Stimulated activated CD8-positive, alpha-beta memory T cell treated with anti-CD3 and anti-CD28 coated beads, Interleukin-4, amount 100 ng/mL, for 1 hour (primary cell): ENCODE measurements at regions not wholly inside any gene's neighbourhood (a gene's known extent, or its start where the extent isn't known, plus 50 kb on each side); places are given as distances from the start of the nearest gene placed in this dataset.

Source experiments
- DNase-seq, 2 donors: peaks; one replicate each; pipeline ENCODE4 v3.0.0-alpha.2; 2020; ENCODE audit warnings: low read depth in 2 of 2, low spot score in 1 of 2

DNA sequence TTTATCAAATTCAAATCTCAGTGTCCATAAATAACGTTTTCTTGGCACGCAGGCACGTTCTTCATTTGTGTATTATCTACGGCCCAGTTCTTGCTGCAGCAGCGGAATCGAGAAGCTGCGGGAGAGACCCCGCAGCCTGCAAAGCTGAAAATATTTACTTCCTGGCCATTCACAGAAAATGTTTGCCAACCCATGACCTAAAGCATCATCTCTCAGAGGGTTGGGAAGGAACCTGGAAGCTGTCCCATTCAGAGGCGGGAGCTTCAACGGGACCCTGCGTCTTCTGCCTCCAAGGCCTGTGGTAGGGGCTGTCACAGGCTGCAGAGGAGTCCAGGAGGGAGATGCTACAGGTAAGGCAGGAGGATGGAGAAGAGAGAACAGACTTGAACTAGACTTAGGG lies 319.2 kb downstream of the MN1 start:
- DNase-seq, result no peak

DNA sequence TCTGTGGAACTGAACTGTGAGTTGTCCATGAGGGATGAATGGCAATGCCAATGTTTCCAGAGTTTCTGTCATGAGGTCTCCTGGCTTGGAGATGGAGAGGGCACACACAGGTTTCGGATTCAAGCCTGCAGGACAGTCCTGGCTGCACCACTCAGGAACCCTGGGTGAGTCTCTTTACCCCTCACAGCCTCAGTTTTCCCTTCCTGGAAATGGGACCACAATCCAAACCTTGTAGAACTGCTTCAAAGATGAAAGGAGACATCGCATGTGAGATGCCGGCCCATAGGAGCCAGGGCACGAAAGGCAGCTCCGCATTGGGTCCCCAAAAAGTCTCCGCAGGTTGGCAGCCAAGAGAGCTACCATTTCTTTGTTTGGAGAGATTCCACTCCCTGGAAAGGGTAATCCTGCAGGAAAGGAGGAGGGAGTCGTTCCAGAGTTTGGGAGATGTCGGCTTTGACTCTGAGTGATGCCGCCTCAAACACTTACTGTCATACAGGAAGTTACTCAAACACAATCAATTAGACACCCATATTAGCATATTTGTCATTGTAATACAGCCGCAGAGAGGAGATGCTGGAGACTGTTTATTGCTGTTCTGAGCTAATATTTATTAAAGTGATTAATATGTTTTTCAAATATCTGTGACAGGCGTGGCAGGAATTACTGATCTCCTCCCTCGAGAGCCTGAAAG lies 318.3 kb downstream of the MN1 start:
- no peak for DNase-seq

DNA sequence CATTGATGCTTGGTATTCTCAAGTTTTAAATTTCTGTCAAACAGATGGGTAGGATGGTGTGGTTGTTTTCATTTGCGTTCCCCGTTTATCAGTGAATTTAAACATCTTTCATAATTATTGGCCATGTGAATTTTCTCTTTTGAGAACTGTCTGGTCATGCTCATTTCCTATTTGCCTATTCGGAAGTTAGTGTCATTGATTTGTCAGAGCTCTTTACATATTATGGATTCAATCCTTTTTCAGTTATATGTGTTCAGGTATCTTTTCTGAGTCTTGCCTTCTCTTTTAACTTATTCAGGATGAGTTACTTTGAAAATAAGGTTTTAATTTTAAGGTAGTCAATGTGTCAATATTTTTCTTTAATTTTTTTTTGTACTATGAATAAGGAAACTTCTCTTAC lies 315.7 kb downstream of the MN1 start:
- no peak for DNase-seq

- no peak for DNase-seq
Observed at GRCh38 chr22:27487600-27488452, 313.7 kb downstream of the MN1 start.

DNA sequence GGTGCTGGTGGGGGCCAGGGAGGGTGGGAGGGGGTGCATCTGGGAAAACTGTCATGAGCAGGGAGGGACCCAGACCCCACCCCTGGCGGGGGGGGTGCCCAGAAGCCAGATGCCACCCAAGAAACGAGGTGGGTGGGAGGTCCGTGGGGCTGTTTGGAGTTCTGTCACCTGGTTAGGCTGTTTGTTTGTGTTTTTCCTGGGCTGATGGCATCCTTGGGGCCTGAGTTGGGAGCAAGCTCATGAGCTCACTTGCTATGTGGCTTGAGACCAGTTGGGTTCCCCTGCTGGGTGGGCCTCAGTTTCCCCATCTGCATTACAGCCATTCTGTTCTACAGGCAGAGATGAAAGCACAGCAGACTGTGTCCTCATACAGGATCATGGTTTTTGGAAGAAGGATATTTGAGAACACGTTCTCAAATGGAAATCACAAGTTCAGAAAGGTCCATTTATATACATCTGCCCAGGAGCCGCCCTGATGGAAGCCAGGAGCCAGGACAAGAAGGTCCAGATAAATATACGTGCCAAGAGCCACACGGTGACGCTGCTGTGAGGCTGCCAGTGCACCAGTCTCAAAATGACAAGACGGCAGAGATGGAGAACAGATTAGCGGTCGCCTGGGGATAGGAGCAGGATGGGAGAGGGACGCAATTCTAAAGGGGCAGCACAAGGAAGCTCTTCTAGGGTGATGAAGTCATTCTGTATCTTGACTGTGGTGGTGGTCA lies 312.9 kb downstream of the MN1 start:
- no peak for DNase-seq

GRCh38 chr22:27489178-27489675 lies 312.3 kb downstream of the MN1 start:
- DNase-seq, result no peak

- no peak for DNase-seq
Observed at GRCh38 chr22:27490080-27490479, 311.5 kb downstream of the MN1 start.

DNA sequence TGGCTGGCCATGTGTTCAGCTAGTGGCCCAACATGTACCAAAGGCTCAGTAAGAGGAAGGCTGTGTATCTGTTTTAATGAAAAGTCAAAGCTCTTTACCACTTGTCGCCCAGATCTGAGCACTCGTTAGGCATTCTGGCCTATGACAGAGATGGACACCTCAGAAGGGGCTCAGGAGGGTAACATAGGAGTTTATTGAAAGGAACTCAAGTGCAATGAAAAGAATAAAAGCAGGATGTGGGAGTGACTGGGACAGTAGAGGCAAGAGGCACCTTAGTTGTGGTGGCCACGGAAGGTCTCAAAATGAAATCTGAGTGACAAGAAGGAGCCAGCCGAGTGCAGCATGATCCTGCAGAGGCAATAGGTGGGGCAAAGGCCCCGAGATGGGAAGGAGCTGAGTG lies 309.7 kb downstream of the MN1 start:
- DNase-seq, result no peak

- no peak for DNase-seq
Observed at GRCh38 chr22:27492566-27493201, 308.9 kb downstream of the MN1 start.

DNA sequence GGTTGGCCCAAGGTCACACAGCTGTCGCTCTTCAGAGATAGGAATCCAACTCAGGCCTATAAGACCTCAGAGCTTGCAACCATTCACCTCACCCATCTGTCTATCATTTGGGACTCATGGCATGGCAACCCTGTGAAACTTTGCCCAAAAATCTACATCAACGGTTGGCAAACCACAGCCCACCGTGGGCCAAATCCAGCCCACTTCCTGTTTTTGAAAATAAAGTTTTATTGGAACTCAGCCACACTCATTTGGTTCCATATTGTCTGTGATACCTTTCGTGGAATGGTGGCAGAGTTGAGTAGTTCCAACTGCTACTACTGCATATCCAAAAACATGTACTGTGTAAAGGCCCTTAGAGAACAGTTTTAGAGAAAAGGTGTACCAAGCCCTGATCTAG lies 307.8 kb downstream of the MN1 start:
- DNase-seq, result no peak

DNA sequence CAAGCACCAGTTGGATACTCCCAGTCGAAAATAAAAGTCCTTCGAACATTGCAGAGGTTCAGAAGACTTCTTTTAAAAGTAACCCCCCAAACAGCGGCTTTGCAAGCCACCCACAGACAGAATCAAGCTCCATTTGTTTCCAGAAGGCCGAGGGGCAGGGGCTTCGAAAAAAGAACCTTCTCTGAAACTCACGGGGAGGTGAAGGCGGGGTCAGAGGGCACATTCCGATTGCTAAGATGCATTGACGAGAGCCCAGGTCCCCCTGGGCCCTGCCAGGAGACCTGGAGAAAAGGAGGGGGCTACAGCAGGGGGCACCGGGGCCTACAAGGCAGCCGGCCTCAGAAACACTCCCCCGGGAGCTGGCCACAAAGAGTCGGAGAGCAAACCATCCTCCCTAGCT lies 306.8 kb downstream of the MN1 start:
- DNase-seq, result no peak

- DNase-seq, result no peak
Observed at GRCh38 chr22:27495325-27495724, 306.2 kb downstream of the MN1 start.

- DNase-seq, result no peak
Observed at GRCh38 chr22:27499121-27499520, 302.4 kb downstream of the MN1 start.

GRCh38 chr22:27501191-27501936 lies 300.2 kb downstream of the MN1 start:
- DNase-seq, result no peak

DNA sequence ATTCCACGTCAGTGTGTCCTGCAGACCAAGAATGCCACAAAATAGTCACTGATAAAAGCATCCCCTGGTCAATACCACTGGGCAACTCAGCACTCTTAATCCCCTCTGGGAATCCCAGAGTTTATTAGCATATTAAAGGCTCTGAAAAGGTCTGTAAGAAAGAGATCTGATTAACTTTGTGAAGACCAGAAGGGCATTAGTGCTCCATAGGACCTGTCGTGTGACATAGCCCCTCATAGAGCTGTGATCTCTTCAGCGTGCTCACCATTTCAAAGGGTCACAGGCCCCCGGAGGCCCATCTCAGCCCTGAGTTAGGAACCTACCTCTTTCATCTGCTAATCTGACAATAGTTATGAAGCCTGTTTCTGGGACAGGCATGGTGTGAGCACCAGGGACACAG lies 299.2 kb downstream of the MN1 start:
- DNase-seq, result no peak

- DNase-seq, result no peak
Observed at GRCh38 chr22:27504360-27505253, 296.9 kb downstream of the MN1 start.

GRCh38 chr22:27507111-27507611 lies 294.4 kb downstream of the MN1 start:
- no peak for DNase-seq

DNA sequence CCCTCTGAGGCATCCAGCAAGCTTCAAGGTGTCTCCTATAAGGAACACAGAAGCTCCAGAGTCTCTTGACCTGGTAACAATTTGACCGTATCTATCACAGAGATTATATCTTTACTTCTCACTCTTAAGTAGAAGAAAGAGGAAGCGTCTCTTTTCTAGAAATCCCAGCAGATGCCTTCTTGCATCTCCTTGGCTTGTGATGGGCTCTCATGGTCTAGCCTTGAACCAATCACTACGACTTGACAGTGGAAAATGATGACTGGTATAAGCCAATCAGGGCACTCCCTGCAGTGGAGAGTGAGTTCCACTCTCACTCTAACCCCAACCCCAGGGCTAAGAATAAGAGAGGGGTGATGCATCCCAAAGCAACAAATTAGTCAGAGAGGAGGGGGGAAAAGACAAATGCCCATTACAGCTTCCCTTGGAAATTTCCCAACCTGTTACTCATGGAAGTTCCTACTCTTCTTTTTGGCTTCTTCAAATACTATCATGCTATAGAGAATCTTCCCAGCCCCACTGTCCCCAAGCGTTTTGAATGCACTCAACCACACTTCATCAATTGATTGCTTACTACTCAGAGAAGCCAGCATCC lies 293.5 kb downstream of the MN1 start:
- DNase-seq, result no peak
